Activated naive CD4-positive, alpha-beta T cell treated with anti-CD3 and anti-CD28 coated beads, Interleukin-2, amount 10 ng/mL, durations not matched to agents 7 days and 5 days (primary cell): ENCODE measurements at regions not wholly inside any gene's neighbourhood (a gene's known extent, or its start where the extent isn't known, plus 50 kb on each side); places are given as distances from the start of the nearest gene placed in this dataset.
"Not testable (repeated sequence)": the region's sequence is repeated elsewhere in the genome, so short reads cannot be mapped to it uniquely, and the experiment has no call there.

ENCODE experiments used
- CTCF ChIA-PET: fragments of 350-600 bp; sonication (Branson Sonifier 250); formaldehyde crosslinking; loops from one replicate; lab custom pipeline; 2021; ENCODE audit warnings: antibody characterized with exemption; lab: Charles Lee
- DNase-seq: peaks from one replicate; pipeline ENCODE4 v3.0.0-alpha.2; 2020
- H3K27ac Mint-ChIP-seq: one replicate; pipeline ENCODE4 v1.8.0; 2021; ENCODE audit warnings: mild to moderate bottlenecking, moderate library complexity, mixed read lengths
- H3K27me3 Mint-ChIP-seq: one replicate; pipeline ENCODE4 v1.8.0; 2021; ENCODE audit warnings: mild to moderate bottlenecking, mixed read lengths
- H3K36me3 Mint-ChIP-seq: one replicate; pipeline ENCODE4 v1.8.0; 2021; ENCODE audit warnings: mixed read lengths
- H3K4me1 Mint-ChIP-seq: one replicate; pipeline ENCODE4 v1.8.0; 2021; ENCODE audit warnings: mixed read lengths
- H3K4me3 Mint-ChIP-seq: one replicate; pipeline ENCODE4 v1.8.0; 2021; ENCODE audit warnings: mild to moderate bottlenecking, moderate library complexity, mixed read lengths
- H3K9me3 Mint-ChIP-seq: one replicate; pipeline ENCODE4 v1.8.0; 2021; ENCODE audit warnings: mixed read lengths

GRCh38 chrY:16051908-16052643, 1527.7 kb downstream of the NLGN4Y start:
- H3K4me3 Mint-ChIP-seq = no peak overlapping the region
- H3K9me3 Mint-ChIP-seq = no peaks in the 10 kb centered on the region
- no peak overlapping the region for H3K27ac Mint-ChIP-seq
- no peaks in the 10 kb centered on the region for H3K27me3 Mint-ChIP-seq
- H3K4me1 Mint-ChIP-seq = no peaks in the 10 kb centered on the region
- H3K36me3 Mint-ChIP-seq = no peaks in the 10 kb centered on the region
- CTCF ChIA-PET = no interaction called here
- DNase-seq = no peak

GRCh38 chrY:16060141-16060540, 1535.8 kb downstream of the NLGN4Y start:
- Mint-ChIP-seq H3K27ac (no peak overlapping the region), H3K4me1 (no peaks in the 10 kb centered on the region), H3K27me3 (no peaks in the 10 kb centered on the region), H3K9me3 (no peaks in the 10 kb centered on the region), H3K4me3 (no peak overlapping the region), H3K36me3 (no peaks in the 10 kb centered on the region)
- CTCF ChIA-PET = no interaction called here
- no peak for DNase-seq

- no peaks in the 10 kb centered on the region for H3K27me3 Mint-ChIP-seq
- CTCF ChIA-PET = no interaction called here
- no peaks in the 10 kb centered on the region for H3K4me1 Mint-ChIP-seq
- no peak overlapping the region for H3K27ac Mint-ChIP-seq
- no peak for DNase-seq
- H3K4me3 Mint-ChIP-seq = no peak overlapping the region
- no peaks in the 10 kb centered on the region for H3K36me3 Mint-ChIP-seq
- H3K9me3 Mint-ChIP-seq = no peaks in the 10 kb centered on the region
Measured at GRCh38 chrY:16060686-16061085, 1536.4 kb downstream of the NLGN4Y start.

GRCh38 chrY:16071957-16072356, 1547.6 kb downstream of the NLGN4Y start:
- no peaks in the 10 kb centered on the region for H3K36me3 Mint-ChIP-seq
- H3K4me1 Mint-ChIP-seq = no peaks in the 10 kb centered on the region
- DNase-seq = no peak
- H3K9me3 Mint-ChIP-seq = peaks cover 3% of the 10 kb centered on the region
- CTCF ChIA-PET = no interaction called here
- H3K27me3 Mint-ChIP-seq = no peaks in the 10 kb centered on the region
- no peak overlapping the region for H3K4me3 Mint-ChIP-seq
- no peak overlapping the region for H3K27ac Mint-ChIP-seq

- H3K9me3 Mint-ChIP-seq = peaks cover 1% of the 10 kb centered on the region
- no peaks in the 10 kb centered on the region for H3K36me3 Mint-ChIP-seq
- no peak overlapping the region for H3K4me3 Mint-ChIP-seq
- no peaks in the 10 kb centered on the region for H3K27me3 Mint-ChIP-seq
- no peak overlapping the region for H3K27ac Mint-ChIP-seq
- DNase-seq = no peak
- H3K4me1 Mint-ChIP-seq = no peaks in the 10 kb centered on the region
- CTCF ChIA-PET = interaction anchor here (0.6 kb wide), 1 partner anchor 62 kb away, joined by 3 read pairs; no protein-coding TSS in a partner anchor
Measured at GRCh38 chrY:16075701-16076100, 1551.4 kb downstream of the NLGN4Y start.

GRCh38 chrY:16097325-16097724, 1573.0 kb downstream of the NLGN4Y start:
- Mint-ChIP-seq H3K4me3 (no peak overlapping the region), H3K27me3 (no peaks in the 10 kb centered on the region)

GRCh38 chrY:16101815-16102214, 1577.5 kb downstream of the NLGN4Y start:
- Mint-ChIP-seq H3K27me3 (no peaks in the 10 kb centered on the region), H3K9me3 (no peaks in the 10 kb centered on the region), H3K27ac (no peak overlapping the region), H3K36me3 (no peaks in the 10 kb centered on the region), H3K4me3 (no peak overlapping the region), H3K4me1 (no peaks in the 10 kb centered on the region)
- no peak for DNase-seq
- CTCF ChIA-PET = no interaction called here

More at GRCh38 chrY:16097325-16097724, 1573.0 kb downstream of the NLGN4Y start:
- no peaks in the 10 kb centered on the region for H3K4me1 Mint-ChIP-seq
- H3K36me3 Mint-ChIP-seq = no peaks in the 10 kb centered on the region
- CTCF ChIA-PET = no interaction called here
- H3K9me3 Mint-ChIP-seq = no peaks in the 10 kb centered on the region
- no peak for DNase-seq
- no peak overlapping the region for H3K27ac Mint-ChIP-seq

GRCh38 chrY:16106613-16107012, 1582.3 kb downstream of the NLGN4Y start:
- Mint-ChIP-seq H3K4me1 (no peaks in the 10 kb centered on the region), H3K9me3 (peaks cover 3% of the 10 kb centered on the region), H3K27me3 (no peaks in the 10 kb centered on the region), H3K27ac (no peak overlapping the region), H3K4me3 (no peak overlapping the region), H3K36me3 (no peaks in the 10 kb centered on the region)
- DNase-seq = no peak
- CTCF ChIA-PET = no interaction called here

- Mint-ChIP-seq H3K9me3 (peaks cover 3% of the 10 kb centered on the region), H3K27me3 (no peaks in the 10 kb centered on the region), H3K36me3 (no peaks in the 10 kb centered on the region), H3K4me1 (no peaks in the 10 kb centered on the region), H3K4me3 (no peak overlapping the region), H3K27ac (no peak overlapping the region)
- DNase-seq = no peak
- CTCF ChIA-PET = no interaction called here
Measured at GRCh38 chrY:16108839-16109238, 1584.5 kb downstream of the NLGN4Y start.

GRCh38 chrY:16120096-16120495, 1595.8 kb downstream of the NLGN4Y start:
- H3K4me3 Mint-ChIP-seq, H3K36me3 Mint-ChIP-seq, H3K4me1 Mint-ChIP-seq, H3K27ac Mint-ChIP-seq, H3K9me3 Mint-ChIP-seq, CTCF ChIA-PET, DNase-seq, H3K27me3 Mint-ChIP-seq: not testable (repeated sequence)

- Mint-ChIP-seq H3K4me3 (no peak overlapping the region), H3K9me3 (no peaks in the 10 kb centered on the region), H3K27ac (no peak overlapping the region), H3K36me3 (no peaks in the 10 kb centered on the region), H3K27me3 (no peaks in the 10 kb centered on the region), H3K4me1 (no peaks in the 10 kb centered on the region)
- DNase-seq = no peak
- CTCF ChIA-PET = no interaction called here
Measured at GRCh38 chrY:16121988-16122387, 1597.7 kb downstream of the NLGN4Y start.

- H3K27ac Mint-ChIP-seq = no peak overlapping the region
- no peaks in the 10 kb centered on the region for H3K27me3 Mint-ChIP-seq
Measured at GRCh38 chrY:16124630-16125317, 1600.4 kb downstream of the NLGN4Y start.

GRCh38 chrY:16136581-16137298, 1612.4 kb downstream of the NLGN4Y start:
- Mint-ChIP-seq H3K4me3 (no peak overlapping the region), H3K4me1 (no peaks in the 10 kb centered on the region), H3K27ac (no peak overlapping the region), H3K9me3 (no peaks in the 10 kb centered on the region), H3K36me3 (no peaks in the 10 kb centered on the region), H3K27me3 (no peaks in the 10 kb centered on the region)
- CTCF ChIA-PET = no interaction called here
- no peak for DNase-seq

More at GRCh38 chrY:16124630-16125317, 1600.4 kb downstream of the NLGN4Y start:
- Mint-ChIP-seq H3K36me3 (no peaks in the 10 kb centered on the region), H3K4me3 (no peak overlapping the region), H3K9me3 (no peaks in the 10 kb centered on the region), H3K4me1 (no peaks in the 10 kb centered on the region)
- CTCF ChIA-PET = no interaction called here
- no peak for DNase-seq

- Mint-ChIP-seq H3K9me3 (no peaks in the 10 kb centered on the region), H3K4me3 (no peak overlapping the region)
- CTCF ChIA-PET = no interaction called here
Measured at GRCh38 chrY:16157801-16158200, 1633.5 kb downstream of the NLGN4Y start.

More at GRCh38 chrY:16157801-16158200, 1633.5 kb downstream of the NLGN4Y start:
- H3K36me3 Mint-ChIP-seq = no peaks in the 10 kb centered on the region
- H3K27ac Mint-ChIP-seq = no peak overlapping the region
- H3K4me1 Mint-ChIP-seq = no peaks in the 10 kb centered on the region
- no peaks in the 10 kb centered on the region for H3K27me3 Mint-ChIP-seq
- no peak for DNase-seq
